Nephron progenitor cell (in vitro differentiated cells): ENCODE measurements at regions not wholly inside any gene's neighbourhood (a gene's known extent, or its start where the extent isn't known, plus 50 kb on each side); places are given as distances from the start of the nearest gene placed in this dataset.

ENCODE experiments used
- DNase-seq: peaks from one replicate; pipeline ENCODE4 v3.0.0; 2021
- H3K27ac Mint-ChIP-seq: 2 replicates; pipeline ENCODE4 v1.8.0; 2021; ENCODE audit warnings: mild to moderate bottlenecking, moderate library complexity, mixed read lengths
- H3K27me3 Mint-ChIP-seq: 2 replicates; pipeline ENCODE4 v1.8.0; 2021; ENCODE audit warnings: mild to moderate bottlenecking, low read depth, mixed read lengths; ENCODE audit not compliant: poor library complexity
- H3K36me3 Mint-ChIP-seq: 2 replicates; pipeline ENCODE4 v1.8.0; 2021; ENCODE audit warnings: low read depth, mixed read lengths
- H3K4me1 Mint-ChIP-seq: 2 replicates; pipeline ENCODE4 v1.8.0; 2021; ENCODE audit warnings: mixed read lengths
- H3K4me3 Mint-ChIP-seq: 2 replicates; pipeline ENCODE4 v1.8.0; 2021; ENCODE audit warnings: mild to moderate bottlenecking, moderate library complexity, mixed read lengths
- H3K9me3 Mint-ChIP-seq: 2 replicates; pipeline ENCODE4 v1.8.0; 2021; ENCODE audit warnings: mild to moderate bottlenecking, moderate library complexity, mixed read lengths
- CTCF ChIP-seq: fragments of 200-600 bp; sonication (generic); IDR thresholded peaks from 2 replicates; pipeline ENCODE4 v1.5.0; 2021; ENCODE audit warnings: antibody characterized with exemption

- peak; percentile 13 for TF ChIP-seq CTCF
- Mint-ChIP-seq H3K27me3 (no peaks in the 10 kb centered on the region), H3K4me1 (peaks cover 11% of the 10 kb centered on the region), H3K27ac (peak overlapping the region; percentile 2), H3K36me3 (peaks cover 9% of the 10 kb centered on the region), H3K9me3 (peaks cover 20% of the 10 kb centered on the region), H3K4me3 (no peak overlapping the region)
- no peak for DNase-seq
These were observed 862.2 kb upstream of the DDX18 start for GRCh38 chr2:116952254-116952653.

GRCh38 chr2:116955646-116956045, 858.8 kb upstream of the DDX18 start:
- DNase-seq: no peak
- peaks cover 3% of the 10 kb centered on the region for H3K27me3 Mint-ChIP-seq
- no peak for TF ChIP-seq CTCF
- peaks cover 11% of the 10 kb centered on the region for H3K4me1 Mint-ChIP-seq
- no peak overlapping the region for H3K27ac Mint-ChIP-seq
- peaks cover 9% of the 10 kb centered on the region for H3K36me3 Mint-ChIP-seq
- peaks cover 38% of the 10 kb centered on the region for H3K9me3 Mint-ChIP-seq
- no peak overlapping the region for H3K4me3 Mint-ChIP-seq

GRCh38 chr2:116975608-116976007, 838.9 kb upstream of the DDX18 start:
- TF ChIP-seq CTCF: no peak
- peaks cover 3% of the 10 kb centered on the region for H3K36me3 Mint-ChIP-seq
- no peak overlapping the region for H3K27ac Mint-ChIP-seq
- no peaks in the 10 kb centered on the region for H3K27me3 Mint-ChIP-seq
- H3K4me1 Mint-ChIP-seq: peaks cover 19% of the 10 kb centered on the region
- H3K9me3 Mint-ChIP-seq: peaks cover 37% of the 10 kb centered on the region
- DNase-seq: no peak
- H3K4me3 Mint-ChIP-seq: no peak overlapping the region

GRCh38 chr2:116979916-116980764, 834.4 kb upstream of the DDX18 start:
- H3K36me3 Mint-ChIP-seq: peaks cover 36% of the 10 kb centered on the region
- peaks cover 29% of the 10 kb centered on the region for H3K4me1 Mint-ChIP-seq
- DNase-seq: peak; percentile 6
- TF ChIP-seq CTCF: no peak
- H3K27ac Mint-ChIP-seq: peak overlapping the region; percentile 96
- H3K27me3 Mint-ChIP-seq: no peaks in the 10 kb centered on the region
- no peak overlapping the region for H3K4me3 Mint-ChIP-seq
- H3K9me3 Mint-ChIP-seq: peaks cover 55% of the 10 kb centered on the region

GRCh38 chr2:116987447-116987846, 827.0 kb upstream of the DDX18 start:
- H3K4me3 Mint-ChIP-seq: no peak overlapping the region
- TF ChIP-seq CTCF: no peak
- H3K36me3 Mint-ChIP-seq: peaks cover 18% of the 10 kb centered on the region
- DNase-seq: no peak
- H3K27me3 Mint-ChIP-seq: peaks cover 2% of the 10 kb centered on the region
- no peaks in the 10 kb centered on the region for H3K4me1 Mint-ChIP-seq
- peaks cover 34% of the 10 kb centered on the region for H3K9me3 Mint-ChIP-seq
- no peak overlapping the region for H3K27ac Mint-ChIP-seq

GRCh38 chr2:116988303-116988702, 826.2 kb upstream of the DDX18 start:
- Mint-ChIP-seq H3K27me3 (peaks cover 4% of the 10 kb centered on the region), H3K4me1 (no peaks in the 10 kb centered on the region), H3K4me3 (no peak overlapping the region), H3K36me3 (peaks cover 11% of the 10 kb centered on the region), H3K27ac (no peak overlapping the region), H3K9me3 (peaks cover 25% of the 10 kb centered on the region)
- TF ChIP-seq CTCF: no peak
- no peak for DNase-seq
